Activated CD8-positive, alpha-beta memory T cell treated with anti-CD3 and anti-CD28 coated beads, Interleukin-2, amount 50 U/mL, for 1 hour (primary cell): ENCODE measurements at regions not wholly inside any gene's neighbourhood (a gene's known extent, or its start where the extent isn't known, plus 50 kb on each side); places are given as distances from the start of the nearest gene placed in this dataset.

Experiments used
- DNase-seq: peaks from one replicate; pipeline ENCODE4 v3.0.0-alpha.2; 2020; ENCODE audit errors: extremely low read depth

- DNase-seq: no peak
These were observed 77.2 kb upstream of the STK17B start for GRCh38 chr2:196248467-196249094.

GRCh38 chr2:196249171-196249570 is 77.8 kb upstream of the STK17B start:
- DNase-seq: no peak

DNA sequence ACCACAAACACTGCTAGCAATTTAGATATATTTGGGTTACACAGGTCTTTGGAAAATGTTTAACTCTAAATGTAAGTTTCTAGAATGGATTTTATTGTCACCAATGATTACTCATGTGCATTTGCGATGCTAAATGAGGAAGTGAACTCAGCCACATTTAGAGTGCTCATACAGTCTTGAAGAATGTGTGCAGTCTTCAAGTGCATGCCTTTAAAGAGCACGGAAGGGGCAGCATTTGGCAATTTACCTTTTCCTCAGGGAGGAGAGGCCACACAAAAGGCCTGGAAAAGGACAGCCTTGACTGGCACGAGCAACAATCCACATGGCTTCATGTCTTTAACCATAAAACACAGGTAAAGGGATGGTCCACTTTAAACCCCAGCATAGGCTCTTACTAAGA is 78.5 kb upstream of the STK17B start:
- DNase-seq: no peak

DNA sequence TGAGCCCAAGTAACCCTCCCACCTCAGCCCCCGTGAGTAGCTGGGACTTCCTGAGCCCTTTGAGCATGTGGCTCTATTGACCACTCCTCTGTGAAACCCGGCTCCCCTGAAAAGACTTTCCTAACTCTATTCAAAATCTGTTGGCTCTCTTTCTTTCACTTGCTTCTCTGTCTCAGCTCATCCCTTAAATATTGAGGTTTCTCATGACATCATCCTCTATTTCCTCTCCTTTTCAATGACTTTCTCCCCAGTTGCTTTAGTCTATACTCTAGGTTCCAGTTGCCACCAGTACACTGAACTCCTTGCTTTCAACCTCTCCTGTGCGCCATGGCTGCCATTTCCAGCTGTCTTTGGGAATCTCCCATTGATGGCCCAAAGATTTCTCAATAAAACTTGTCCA is 79.8 kb upstream of the STK17B start:
- DNase-seq: no peak

DNA sequence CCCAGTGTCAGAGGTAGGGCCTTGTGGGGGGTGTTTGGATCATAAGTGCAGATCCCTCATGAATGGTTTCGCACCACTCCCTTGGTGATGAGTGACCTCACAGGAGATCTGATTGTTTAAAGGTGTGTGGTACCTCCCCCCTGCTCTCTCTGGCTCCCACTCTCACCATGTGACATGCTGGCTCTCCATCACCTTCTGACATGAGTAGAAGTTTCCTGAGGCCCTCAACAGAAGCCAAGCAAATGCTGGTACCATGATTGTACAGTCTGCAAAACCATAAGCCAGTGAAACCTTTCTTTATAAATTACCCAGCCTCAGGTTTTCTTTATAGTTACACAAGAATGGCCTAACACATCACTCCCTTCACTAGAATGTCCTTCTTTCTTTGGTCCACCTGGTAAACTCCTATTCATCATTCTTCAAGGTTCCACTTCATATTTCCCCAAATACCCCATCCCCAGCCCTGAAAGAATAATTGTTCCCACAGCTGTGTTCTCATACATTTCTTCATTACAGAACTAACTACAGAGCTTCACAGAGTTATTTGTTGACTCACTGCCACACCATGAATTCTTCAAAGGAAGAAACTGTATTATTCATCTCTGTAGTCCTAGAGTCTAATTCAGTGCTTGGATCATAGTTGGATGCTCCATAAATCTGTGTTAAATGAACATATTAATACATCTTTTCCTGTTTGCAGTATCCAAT is 81.2 kb upstream of the STK17B start:
- DNase-seq: no peak

GRCh38 chr2:196253116-196253480 is 81.7 kb upstream of the STK17B start:
- no peak for DNase-seq

GRCh38 chr2:196256585-196256984 is 85.2 kb upstream of the STK17B start:
- no peak for DNase-seq

DNA sequence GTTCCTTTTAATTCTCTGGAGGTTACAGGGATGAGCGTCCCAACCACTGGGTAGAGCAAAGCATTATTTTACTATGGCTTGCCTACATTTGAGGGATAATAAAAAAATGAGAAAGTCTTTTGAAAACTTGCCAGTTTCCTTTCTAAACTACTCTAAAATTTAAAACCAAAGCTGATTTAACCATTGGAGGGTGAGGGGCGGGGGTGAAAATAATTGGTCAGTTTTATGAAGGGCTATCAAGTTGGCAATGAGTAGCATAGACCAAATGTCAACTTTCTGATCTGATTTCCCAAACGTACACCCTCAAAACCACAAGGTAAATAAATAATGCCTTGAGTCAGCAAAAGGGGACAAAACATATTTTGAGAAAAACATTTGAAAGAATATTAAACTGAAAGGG is 85.7 kb upstream of the STK17B start:
- DNase-seq: no peak

GRCh38 chr2:196258407-196258806 is 87.0 kb upstream of the STK17B start:
- DNase-seq: no peak

GRCh38 chr2:196259507-196260481 is 88.4 kb upstream of the STK17B start:
- DNase-seq: no peak

DNA sequence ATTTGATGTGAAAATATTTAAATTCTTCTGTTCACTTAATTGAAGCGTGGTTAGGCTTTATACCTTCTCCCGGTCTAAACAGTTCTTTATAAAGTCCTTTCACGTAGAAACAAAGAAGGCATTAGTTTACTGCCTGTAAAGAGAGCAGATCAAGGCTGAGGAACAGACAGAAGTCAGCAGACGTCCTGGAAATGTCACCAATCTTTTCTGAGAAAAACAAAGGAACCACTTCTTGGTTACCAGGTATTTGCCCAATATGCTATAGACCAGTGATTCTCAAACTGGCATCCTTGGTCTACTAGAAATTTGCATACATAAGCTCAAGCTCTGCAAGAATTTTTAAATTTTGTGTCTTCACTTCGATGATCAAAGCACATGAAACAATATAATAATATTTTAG is 89.2 kb upstream of the STK17B start:
- no peak for DNase-seq

- no peak for DNase-seq
These were observed 91.2 kb upstream of the STK17B start for GRCh38 chr2:196262606-196263005.

DNA sequence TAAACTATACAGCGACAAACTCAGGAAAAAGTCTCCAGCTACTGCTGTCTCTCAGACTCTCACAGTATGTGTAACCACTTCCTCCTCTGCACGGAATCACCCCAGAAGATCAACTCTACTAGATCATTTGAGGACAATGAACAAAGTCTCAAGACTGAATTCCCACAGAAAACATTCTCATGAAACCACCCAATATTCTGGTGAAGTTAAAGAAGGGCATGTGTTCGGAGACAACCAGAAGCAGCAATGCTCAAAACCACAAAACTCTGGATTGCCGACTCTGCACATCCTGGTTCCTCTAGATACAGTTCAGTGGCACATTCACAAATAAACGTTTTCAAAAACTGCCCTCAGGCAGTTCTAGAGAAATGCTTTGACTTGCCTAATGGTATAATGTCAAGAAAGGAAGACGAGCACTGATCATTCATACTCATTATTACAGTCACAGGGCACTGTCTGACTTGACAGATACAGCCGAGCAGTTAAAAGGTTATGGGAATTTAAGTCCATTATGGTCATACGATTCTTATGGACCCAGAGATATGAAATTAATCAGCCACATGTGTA is 91.9 kb upstream of the STK17B start:
- no peak for DNase-seq

- DNase-seq: no peak
These were observed 95.0 kb upstream of the STK17B start for GRCh38 chr2:196266351-196266750.

DNA sequence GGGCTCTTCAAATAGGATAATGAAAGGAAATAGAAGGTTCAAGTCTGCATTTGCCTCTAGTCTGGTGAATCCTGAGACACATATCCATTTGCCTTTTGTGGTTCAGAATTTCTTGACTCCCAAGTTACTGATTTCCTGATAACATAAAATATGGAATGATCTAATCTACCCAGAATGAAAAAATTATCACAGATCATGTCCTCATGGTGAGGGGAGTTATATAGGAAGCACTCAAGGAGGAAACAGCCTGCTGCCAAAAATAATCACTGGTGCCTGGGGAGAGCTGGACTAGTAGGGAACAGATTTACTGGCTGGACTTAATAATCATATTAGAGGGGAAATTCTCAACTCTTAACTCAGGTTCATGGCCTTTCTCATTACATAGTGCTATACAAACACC is 95.5 kb upstream of the STK17B start:
- DNase-seq: no peak

DNA sequence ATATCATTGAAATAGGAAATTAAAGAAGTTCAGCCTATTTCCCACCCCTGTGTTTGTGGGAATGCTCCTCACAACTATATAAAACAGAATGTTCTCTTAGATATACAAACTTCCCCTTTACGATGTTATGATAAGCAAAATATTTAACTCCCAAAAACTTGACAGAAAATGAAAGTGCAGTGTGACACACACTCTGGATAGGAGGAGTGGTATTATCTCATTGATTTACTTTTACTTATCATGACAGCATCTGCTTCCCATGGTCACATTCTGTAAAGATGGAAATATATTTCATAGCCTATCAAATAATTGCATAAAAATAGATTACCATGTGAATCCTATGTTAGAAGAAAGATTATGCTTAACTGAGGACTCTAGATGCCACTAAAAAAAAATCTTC is 96.6 kb upstream of the STK17B start:
- no peak for DNase-seq

DNA sequence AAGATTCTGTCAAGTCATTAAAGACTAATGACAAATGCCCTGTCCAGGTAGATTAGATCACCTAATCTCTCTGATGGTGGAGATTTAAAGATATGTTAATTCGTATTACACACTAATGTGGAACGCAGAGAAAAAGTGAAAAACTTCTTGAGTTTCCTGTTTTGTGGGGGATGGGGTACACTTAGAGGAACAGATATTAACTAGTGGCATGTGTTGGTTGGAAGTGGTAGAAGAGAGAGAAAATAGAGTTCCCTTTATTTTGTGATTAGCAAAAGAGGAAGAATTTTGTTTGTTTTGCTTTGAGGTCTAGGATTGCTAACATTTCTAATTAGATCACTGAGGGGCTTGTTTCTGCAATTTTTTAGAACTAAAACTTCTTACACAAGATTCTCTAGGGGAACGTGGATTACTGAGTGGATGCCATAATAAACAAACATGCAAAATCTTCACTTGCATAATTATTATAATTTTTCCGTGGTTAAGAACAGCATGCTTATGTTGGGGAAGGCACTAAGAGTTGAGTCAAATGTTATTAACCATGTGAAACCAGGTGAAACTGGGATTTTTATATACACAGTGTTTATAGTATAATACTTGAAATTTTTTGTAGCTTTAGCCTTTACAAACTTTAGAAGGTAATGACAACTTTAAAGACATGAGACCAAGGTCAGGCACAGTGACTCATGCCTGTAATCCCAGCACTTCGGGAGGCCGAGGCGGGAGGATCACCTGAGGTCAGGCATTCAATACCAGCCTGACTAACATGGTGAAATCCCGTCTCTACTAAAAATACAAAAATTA is 97.4 kb upstream of the STK17B start:
- no peak for DNase-seq

- no peak for DNase-seq
These were observed 100.4 kb upstream of the STK17B start for GRCh38 chr2:196271795-196272194.

DNA sequence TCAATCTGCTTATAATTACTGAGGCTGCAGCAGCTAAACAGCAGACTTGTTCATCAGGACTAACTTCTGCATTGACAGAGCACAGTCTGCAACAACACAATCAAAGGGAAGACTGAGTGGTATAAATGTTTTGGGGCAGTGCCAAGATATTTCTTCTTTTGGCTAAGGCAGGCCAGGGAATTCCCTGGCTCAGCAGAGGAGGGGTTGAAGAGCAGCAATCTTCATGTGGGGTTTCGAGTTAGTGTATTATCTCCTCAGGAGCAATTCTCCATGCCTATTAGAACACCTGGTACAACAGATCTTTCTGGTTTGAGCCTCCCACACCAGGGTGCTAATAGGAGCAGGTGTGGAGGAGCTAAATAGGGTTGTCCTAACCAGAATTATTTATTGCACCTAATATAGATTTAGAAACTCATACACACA is 103.0 kb upstream of the STK17B start:
- DNase-seq: no peak

GRCh38 chr2:196275646-196276352 is 104.4 kb upstream of the STK17B start:
- no peak for DNase-seq

- no peak for DNase-seq
These were observed 105.0 kb upstream of the STK17B start for GRCh38 chr2:196276421-196276820.
